ENCODE measurements at regions not wholly inside any gene's neighbourhood (a gene's known extent, or its start where the extent isn't known, plus 50 kb on each side); places are given as distances from the start of the nearest gene placed in this dataset.

GRCh38 chr5:153439130-153439529 is 51.3 kb upstream of the GRIA1 start:
- TF ChIP-seq POLR2AphosphoS5 (IDR thresholded peaks at IDR 0.05; ENCODE audit: low read depth) (no peak), GABPA (IDR thresholded peaks at IDR 0.05; ENCODE audit: low read depth) (no peak), SPI1 (IDR thresholded peaks at IDR 0.05; ENCODE audit: borderline replicate concordance, low read depth) (no peak), CTCF (IDR thresholded peaks at IDR 0.05; ENCODE audit: insufficient read depth, low read length) (no peak), REST (IDR thresholded peaks at IDR 0.05; ENCODE audit: insufficient replicate concordance, low read depth) (no peak)
- H3K27me3 ChIP-seq (ENCODE audit: insufficient read depth, poor library complexity, severe bottlenecking): no peaks in the 10 kb centered on the region
- H3K27ac ChIP-seq (replicated peaks): no peak overlapping the region
- no peak overlapping the region for H3K4me3 ChIP-seq (replicated peaks; ENCODE audit: insufficient read depth, low read length)
- no peak for DNase-seq (ENCODE audit: low read depth in 1 of 2, low spot score in 1 of 2)
